ENCODE measurements at regions not wholly inside any gene's neighbourhood (a gene's known extent, or its start where the extent isn't known, plus 50 kb on each side); places are given as distances from the start of the nearest gene placed in this dataset.

GRCh38 chr3:66572938-66573710 is 72.3 kb upstream of the LRIG1 start:
- TF ChIP-seq Cebpa-rat (IDR thresholded peaks at IDR 0.05): no peak
- H3K4me3 ChIP-seq: no peak overlapping the region
- H3K27ac ChIP-seq: no peak overlapping the region
- no peaks in the 10 kb centered on the region for H3K4me1 ChIP-seq
- H3K9me3 ChIP-seq: peaks cover 5% of the 10 kb centered on the region; the same call in 1 of the 2 replicates
- H3K4me2 ChIP-seq: no peak overlapping the region
- no peaks in the 10 kb centered on the region for H3K36me3 ChIP-seq
- H3K27me3 ChIP-seq: peaks cover 17% of the 10 kb centered on the region
- H3K9ac ChIP-seq: no peak overlapping the region
- H4K20me1 ChIP-seq: no peaks in the 10 kb centered on the region

GRCh38 chr3:66574091-66574490 is 73.3 kb upstream of the LRIG1 start:
- H3K27ac ChIP-seq: no peak overlapping the region
- no peak overlapping the region for H3K9ac ChIP-seq
- no peaks in the 10 kb centered on the region for H4K20me1 ChIP-seq
- no peaks in the 10 kb centered on the region for H3K4me1 ChIP-seq
- peaks cover 13% of the 10 kb centered on the region for H3K9me3 ChIP-seq
- H3K4me3 ChIP-seq: no peak overlapping the region
- no peak for TF ChIP-seq Cebpa-rat (IDR thresholded peaks at IDR 0.05)
- H3K4me2 ChIP-seq: no peak overlapping the region
- H3K36me3 ChIP-seq: no peaks in the 10 kb centered on the region
- peaks cover 27% of the 10 kb centered on the region for H3K27me3 ChIP-seq

- Histone ChIP-seq H3K9ac (no peak overlapping the region), H3K27me3 (peaks cover 62% of the 10 kb centered on the region), H3K4me3 (no peak overlapping the region), H4K20me1 (peaks cover 18% of the 10 kb centered on the region), H3K4me1 (peaks cover 5% of the 10 kb centered on the region), H3K9me3 (peaks cover 22% of the 10 kb centered on the region), H3K27ac (no peak overlapping the region), H3K36me3 (no peaks in the 10 kb centered on the region), H3K4me2 (no peak overlapping the region)
- no peak for TF ChIP-seq Cebpa-rat (IDR thresholded peaks at IDR 0.05)
Measured at GRCh38 chr3:66577426-66578203, 76.8 kb upstream of the LRIG1 start.

GRCh38 chr3:66581256-66581655 is 80.4 kb upstream of the LRIG1 start:
- H3K9me3 ChIP-seq: peaks cover 22% of the 10 kb centered on the region
- H3K9ac ChIP-seq: no peak overlapping the region
- H3K4me2 ChIP-seq: no peak overlapping the region
- no peaks in the 10 kb centered on the region for H3K36me3 ChIP-seq
- peaks cover 18% of the 10 kb centered on the region for H3K4me1 ChIP-seq
- TF ChIP-seq Cebpa-rat (IDR thresholded peaks at IDR 0.05): no peak
- H3K4me3 ChIP-seq: no peak overlapping the region
- H3K27ac ChIP-seq: no peak overlapping the region
- peaks cover 93% of the 10 kb centered on the region for H3K27me3 ChIP-seq
- H4K20me1 ChIP-seq: peaks cover 41% of the 10 kb centered on the region

- Histone ChIP-seq H3K9ac (no peak overlapping the region), H3K4me3 (no peak overlapping the region), H4K20me1 (peaks cover 41% of the 10 kb centered on the region), H3K36me3 (no peaks in the 10 kb centered on the region), H3K4me2 (peak overlapping the region; percentile 83), H3K27ac (no peak overlapping the region), H3K27me3 (peaks cover 85% of the 10 kb centered on the region), H3K9me3 (peaks cover 22% of the 10 kb centered on the region), H3K4me1 (peaks cover 18% of the 10 kb centered on the region)
- no peak for TF ChIP-seq Cebpa-rat (IDR thresholded peaks at IDR 0.05)
Measured at GRCh38 chr3:66582721-66583423, 82.0 kb upstream of the LRIG1 start.

GRCh38 chr3:66583424-66584040 is 82.7 kb upstream of the LRIG1 start:
- no peak overlapping the region for H3K9ac ChIP-seq
- H3K4me2 ChIP-seq: peak overlapping the region; percentile 83
- peaks cover 19% of the 10 kb centered on the region for H3K9me3 ChIP-seq
- peaks cover 18% of the 10 kb centered on the region for H3K4me1 ChIP-seq
- H3K27me3 ChIP-seq: peaks cover 82% of the 10 kb centered on the region
- no peak overlapping the region for H3K27ac ChIP-seq
- no peak overlapping the region for H3K4me3 ChIP-seq
- H4K20me1 ChIP-seq: peaks cover 41% of the 10 kb centered on the region
- TF ChIP-seq Cebpa-rat (IDR thresholded peaks at IDR 0.05): no peak
- H3K36me3 ChIP-seq: no peaks in the 10 kb centered on the region

- Histone ChIP-seq H3K27me3 (peaks cover 62% of the 10 kb centered on the region), H3K4me2 (no peak overlapping the region), H3K4me3 (no peak overlapping the region), H3K27ac (no peak overlapping the region), H4K20me1 (peaks cover 41% of the 10 kb centered on the region), H3K9ac (no peak overlapping the region), H3K36me3 (no peaks in the 10 kb centered on the region), H3K9me3 (no peaks in the 10 kb centered on the region), H3K4me1 (peaks cover 18% of the 10 kb centered on the region)
- TF ChIP-seq Cebpa-rat (IDR thresholded peaks at IDR 0.05): no peak
Measured at GRCh38 chr3:66585520-66586095, 84.8 kb upstream of the LRIG1 start.

- Histone ChIP-seq H3K4me2 (no peak overlapping the region), H3K27ac (no peak overlapping the region), H3K9ac (no peak overlapping the region), H3K4me3 (no peak overlapping the region), H4K20me1 (peaks cover 30% of the 10 kb centered on the region), H3K36me3 (no peaks in the 10 kb centered on the region), H3K27me3 (peaks cover 50% of the 10 kb centered on the region), H3K4me1 (peaks cover 18% of the 10 kb centered on the region), H3K9me3 (no peaks in the 10 kb centered on the region)
- no peak for TF ChIP-seq Cebpa-rat (IDR thresholded peaks at IDR 0.05)
Measured at GRCh38 chr3:66586853-66587252, 86.0 kb upstream of the LRIG1 start.

- Histone ChIP-seq H3K4me1 (peaks cover 7% of the 10 kb centered on the region), H3K9ac (no peak overlapping the region), H3K36me3 (no peaks in the 10 kb centered on the region), H3K27me3 (peaks cover 37% of the 10 kb centered on the region), H3K4me3 (no peak overlapping the region), H4K20me1 (peaks cover 17% of the 10 kb centered on the region), H3K27ac (no peak overlapping the region), H3K9me3 (no peaks in the 10 kb centered on the region), H3K4me2 (no peak overlapping the region)
- TF ChIP-seq Cebpa-rat (IDR thresholded peaks at IDR 0.05): no peak
Measured at GRCh38 chr3:66588340-66588847, 87.6 kb upstream of the LRIG1 start.
